Epithelial cell of proximal tubule (primary cell): ENCODE measurements at regions not wholly inside any gene's neighbourhood (a gene's known extent, or its start where the extent isn't known, plus 50 kb on each side); places are given as distances from the start of the nearest gene placed in this dataset.

Experiments used
- DNase-seq: peaks from one replicate; pipeline ENCODE4 v3.0.0-alpha.2; 2011; ENCODE audit warnings: low read depth
- H3K4me3 ChIP-seq: 2 replicates; pipeline ENCODE4 v1.5.1; 2011; ENCODE audit warnings: low read depth, mild to moderate bottlenecking, low read length
- TF ChIP-seq, protein P1 (sequence below): conservative IDR thresholded peaks from 2 replicates; pipeline ENCODE4 v1.5.1; 2012; ENCODE audit warnings: low read depth, mild to moderate bottlenecking, low read length

DNA sequence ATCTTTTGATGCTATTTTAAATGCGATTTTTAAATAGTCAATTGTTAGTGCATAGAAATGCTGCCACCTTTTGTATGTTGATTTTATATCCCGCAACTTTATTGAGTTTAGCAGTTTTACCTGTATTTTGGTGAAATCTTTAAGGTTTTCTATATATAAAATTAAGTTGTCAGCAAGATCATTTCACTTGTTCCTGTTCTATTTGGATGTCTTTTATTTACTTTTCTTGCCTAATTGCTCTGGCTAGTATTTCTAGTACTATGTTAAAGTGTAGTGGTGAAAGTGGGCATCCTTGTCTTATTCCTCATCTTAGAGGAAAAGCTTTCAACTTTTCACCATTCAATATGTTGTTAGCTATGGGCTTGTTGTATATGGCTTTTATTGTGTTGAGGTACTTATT is 813.3 kb upstream of the CELF2 start:
- no peak for DNase-seq

DNA sequence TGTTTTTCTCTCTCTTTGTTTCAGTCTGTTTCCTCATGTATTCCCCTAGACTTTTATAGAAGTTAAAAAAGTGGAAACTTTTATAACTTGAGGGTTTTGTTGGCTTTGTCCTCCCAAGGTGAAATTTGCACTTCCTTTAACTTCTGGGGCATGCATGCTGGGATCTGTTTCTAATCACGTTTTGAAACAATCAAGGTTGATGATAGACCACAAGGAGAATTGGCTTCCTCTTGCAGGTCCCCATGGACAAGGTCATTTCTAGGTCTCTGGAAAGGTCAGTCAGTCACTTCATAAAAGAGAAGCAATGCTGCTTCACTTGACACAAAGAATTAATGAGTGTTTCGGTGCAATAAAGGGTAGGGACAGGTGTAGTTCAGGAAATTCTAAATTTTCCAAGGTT is 811.8 kb upstream of the CELF2 start:
- TF ChIP-seq, protein P1, sequence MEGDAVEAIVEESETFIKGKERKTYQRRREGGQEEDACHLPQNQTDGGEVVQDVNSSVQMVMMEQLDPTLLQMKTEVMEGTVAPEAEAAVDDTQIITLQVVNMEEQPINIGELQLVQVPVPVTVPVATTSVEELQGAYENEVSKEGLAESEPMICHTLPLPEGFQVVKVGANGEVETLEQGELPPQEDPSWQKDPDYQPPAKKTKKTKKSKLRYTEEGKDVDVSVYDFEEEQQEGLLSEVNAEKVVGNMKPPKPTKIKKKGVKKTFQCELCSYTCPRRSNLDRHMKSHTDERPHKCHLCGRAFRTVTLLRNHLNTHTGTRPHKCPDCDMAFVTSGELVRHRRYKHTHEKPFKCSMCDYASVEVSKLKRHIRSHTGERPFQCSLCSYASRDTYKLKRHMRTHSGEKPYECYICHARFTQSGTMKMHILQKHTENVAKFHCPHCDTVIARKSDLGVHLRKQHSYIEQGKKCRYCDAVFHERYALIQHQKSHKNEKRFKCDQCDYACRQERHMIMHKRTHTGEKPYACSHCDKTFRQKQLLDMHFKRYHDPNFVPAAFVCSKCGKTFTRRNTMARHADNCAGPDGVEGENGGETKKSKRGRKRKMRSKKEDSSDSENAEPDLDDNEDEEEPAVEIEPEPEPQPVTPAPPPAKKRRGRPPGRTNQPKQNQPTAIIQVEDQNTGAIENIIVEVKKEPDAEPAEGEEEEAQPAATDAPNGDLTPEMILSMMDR: no peak
- no peak for DNase-seq
- no peak overlapping the region for H3K4me3 ChIP-seq

More for the DNA sequence above, 813.3 kb upstream of the CELF2 start:
- TF ChIP-seq, protein P1: no peak
- no peak overlapping the region for H3K4me3 ChIP-seq

DNA sequence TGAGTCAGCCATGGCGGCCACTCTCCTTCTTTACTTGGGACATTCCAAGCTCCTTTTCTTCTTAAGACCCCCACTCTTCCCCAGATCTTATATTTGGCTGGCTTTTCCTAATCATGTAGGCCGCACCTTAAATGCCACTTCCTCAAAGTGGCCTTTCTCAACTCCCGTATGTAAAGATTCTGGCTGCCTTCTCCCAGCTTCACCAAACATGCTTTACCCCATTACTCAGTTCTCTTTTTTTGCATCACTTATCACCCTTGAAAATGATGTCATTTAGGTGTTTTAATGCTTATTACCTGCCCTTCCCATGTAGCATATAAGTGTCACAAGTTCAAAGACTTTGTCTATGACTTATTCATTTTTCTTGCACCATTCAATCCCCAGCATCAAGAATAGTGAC is 810.1 kb upstream of the CELF2 start:
- no peak overlapping the region for H3K4me3 ChIP-seq
- no peak for DNase-seq
- TF ChIP-seq, protein P1: no peak

DNA sequence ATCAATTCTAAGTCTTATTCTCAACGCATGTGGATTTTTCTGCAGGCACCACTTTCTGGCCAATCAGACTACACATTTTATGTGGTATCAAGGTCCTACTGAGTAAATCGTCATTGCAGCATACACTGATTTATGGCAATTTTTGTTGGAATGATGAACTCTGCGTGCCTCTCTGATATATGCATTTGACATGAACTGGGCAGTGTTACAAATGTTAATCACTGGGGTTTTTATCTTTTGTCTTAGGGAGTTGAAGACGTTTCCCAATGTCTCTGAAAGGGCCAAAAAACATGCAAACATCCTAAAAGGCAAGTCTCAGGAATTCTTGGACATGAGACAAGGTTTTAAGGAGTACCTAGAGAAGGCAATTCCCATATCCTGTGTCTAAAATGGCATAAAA is 809.5 kb upstream of the CELF2 start:
- H3K4me3 ChIP-seq: no peak overlapping the region
- TF ChIP-seq, protein P1: no peak

DNA sequence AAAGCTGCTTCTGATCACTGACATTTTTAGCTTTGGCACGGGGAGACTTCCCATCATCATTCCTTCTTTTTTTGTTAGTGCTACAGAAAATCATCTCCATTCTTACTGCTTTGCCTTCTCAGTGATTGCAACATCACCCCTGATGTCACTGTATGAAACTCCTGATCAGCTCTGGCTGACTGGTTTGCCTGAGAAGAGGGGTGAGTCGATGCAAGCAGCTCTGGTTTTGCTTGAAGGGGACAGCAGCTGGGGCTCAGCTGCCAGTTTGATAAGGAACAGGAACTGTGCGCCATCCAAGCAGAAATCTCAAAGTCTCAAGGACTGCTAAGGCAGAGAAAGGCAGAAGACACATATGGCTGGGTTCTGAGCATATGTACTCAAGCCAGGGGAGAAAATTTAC is 808.5 kb upstream of the CELF2 start:
- no peak for DNase-seq
- TF ChIP-seq, protein P1: no peak

More for the DNA sequence above, 809.5 kb upstream of the CELF2 start:
- DNase-seq: no peak

DNA sequence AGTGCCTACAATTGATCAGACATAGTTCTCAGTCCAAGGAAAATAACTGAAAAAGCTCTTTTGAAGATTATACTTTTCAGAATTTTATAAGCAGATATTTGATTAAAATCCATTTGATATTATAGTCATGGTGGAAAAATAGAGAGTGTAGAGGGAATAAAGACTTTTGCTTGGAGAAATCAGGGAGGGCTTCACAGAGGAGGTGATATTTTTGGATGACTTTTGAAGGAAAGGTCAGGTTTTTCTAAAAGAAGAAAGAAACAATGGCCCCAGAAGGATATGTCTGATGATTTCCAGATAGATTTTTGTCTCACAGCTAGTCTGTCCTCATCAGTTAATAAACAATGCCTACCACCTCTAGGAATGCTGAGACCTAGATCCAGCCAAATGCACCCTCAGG is 806.3 kb upstream of the CELF2 start:
- TF ChIP-seq, protein P1: no peak
- DNase-seq: no peak

More for the DNA sequence above, 808.5 kb upstream of the CELF2 start:
- no peak overlapping the region for H3K4me3 ChIP-seq

DNA sequence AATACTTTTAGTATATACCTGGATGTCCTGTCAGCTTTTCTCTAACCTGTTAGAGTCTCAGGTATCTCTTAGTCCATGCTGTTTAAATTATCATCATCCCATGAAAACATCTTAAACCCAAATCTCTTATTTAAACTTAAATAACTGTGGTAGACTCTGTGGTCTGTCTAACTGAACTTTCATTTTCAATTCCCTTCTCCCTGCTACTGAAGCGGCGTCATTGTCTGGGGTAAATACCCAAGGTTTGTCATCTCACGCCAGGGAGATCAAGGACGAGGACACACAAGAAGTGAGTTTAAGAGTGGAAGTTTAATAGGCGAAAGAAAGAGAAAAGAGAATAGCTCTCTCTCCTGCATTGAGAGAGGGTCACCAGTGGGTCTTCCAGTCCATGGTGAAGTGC is 804.4 kb upstream of the CELF2 start:
- no peak for DNase-seq
- TF ChIP-seq, protein P1: no peak
- H3K4me3 ChIP-seq: no peak overlapping the region

More for the DNA sequence above, 806.3 kb upstream of the CELF2 start:
- no peak overlapping the region for H3K4me3 ChIP-seq
